ENCODE measurements at regions not wholly inside any gene's neighbourhood (a gene's known extent, or its start where the extent isn't known, plus 50 kb on each side); places are given as distances from the start of the nearest gene placed in this dataset.

DNA sequence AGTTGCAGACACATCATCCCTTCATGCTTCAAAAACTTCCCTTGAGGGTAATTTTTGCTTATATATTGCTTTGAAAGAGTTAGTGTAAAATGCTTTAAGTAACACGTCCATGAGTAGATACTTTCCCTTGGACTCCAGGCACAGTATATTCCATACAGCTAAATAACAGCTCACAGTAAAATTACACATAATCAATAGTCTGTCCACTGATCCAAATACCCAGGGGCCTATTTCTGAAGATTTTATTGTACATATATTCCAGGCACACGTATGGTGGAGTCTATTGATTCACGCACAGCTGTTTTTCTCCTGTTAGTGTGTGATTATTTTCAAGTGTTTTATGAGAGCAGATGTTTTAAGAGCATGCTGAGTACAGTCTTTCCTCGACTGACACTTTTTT, 223.7 kb upstream of the GRAMD2B start:
- no peak overlapping the region for H3K4me3 ChIP-seq (ENCODE audit: low read depth, low read length)
- in situ Hi-C loops (cut with HindIII; ENCODE audit: low sequenced_read_pairs): no loop called here
- DNase-seq (ENCODE audit: low read depth): no peak
- no peak for TF ChIP-seq CTCF (IDR thresholded peaks at IDR 0.05; ENCODE audit: low read depth, low read length, missing control alignments)

- no peak for DNase-seq (ENCODE audit: low read depth)
- TF ChIP-seq CTCF (IDR thresholded peaks at IDR 0.05; ENCODE audit: low read depth, low read length, missing control alignments): no peak
- H3K4me3 ChIP-seq (ENCODE audit: low read depth, low read length): no peak overlapping the region
- in situ Hi-C loops (cut with HindIII; ENCODE audit: low sequenced_read_pairs): no loop called here
Measured at GRCh38 chr5:126208691-126209090, 214.5 kb upstream of the GRAMD2B start.

GRCh38 chr5:126210955-126211354, 212.3 kb upstream of the GRAMD2B start:
- in situ Hi-C loops (cut with HindIII; ENCODE audit: low sequenced_read_pairs): no loop called here
- no peak for TF ChIP-seq CTCF (IDR thresholded peaks at IDR 0.05; ENCODE audit: low read depth, low read length, missing control alignments)

DNA sequence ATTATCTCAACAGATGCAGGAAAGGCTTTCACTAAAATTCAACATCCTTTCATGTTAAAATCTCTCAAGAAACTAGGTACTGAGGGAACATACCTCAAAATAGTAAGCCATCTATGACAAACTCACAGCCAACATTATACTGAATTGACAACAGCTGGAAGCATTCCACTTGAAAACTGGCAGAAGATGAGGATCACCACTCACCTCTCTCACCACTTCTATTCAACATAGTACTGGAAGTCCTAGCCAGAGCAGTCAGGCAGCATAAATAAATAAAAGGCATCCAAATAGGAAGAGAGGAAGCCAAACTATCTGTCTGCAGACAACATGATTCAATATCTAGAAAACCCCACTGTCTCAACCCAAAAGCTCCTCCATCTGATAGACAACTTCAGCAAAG, 203.6 kb upstream of the GRAMD2B start:
- no peak for TF ChIP-seq CTCF (IDR thresholded peaks at IDR 0.05; ENCODE audit: low read depth, low read length, missing control alignments)
- H3K4me3 ChIP-seq (ENCODE audit: low read depth, low read length): no peak overlapping the region
- DNase-seq (ENCODE audit: low read depth): no peak
- in situ Hi-C loops (cut with HindIII; ENCODE audit: low sequenced_read_pairs): no loop called here

More at GRCh38 chr5:126210955-126211354, 212.3 kb upstream of the GRAMD2B start:
- DNase-seq (ENCODE audit: low read depth): no peak
- H3K4me3 ChIP-seq (ENCODE audit: low read depth, low read length): no peak overlapping the region

DNA sequence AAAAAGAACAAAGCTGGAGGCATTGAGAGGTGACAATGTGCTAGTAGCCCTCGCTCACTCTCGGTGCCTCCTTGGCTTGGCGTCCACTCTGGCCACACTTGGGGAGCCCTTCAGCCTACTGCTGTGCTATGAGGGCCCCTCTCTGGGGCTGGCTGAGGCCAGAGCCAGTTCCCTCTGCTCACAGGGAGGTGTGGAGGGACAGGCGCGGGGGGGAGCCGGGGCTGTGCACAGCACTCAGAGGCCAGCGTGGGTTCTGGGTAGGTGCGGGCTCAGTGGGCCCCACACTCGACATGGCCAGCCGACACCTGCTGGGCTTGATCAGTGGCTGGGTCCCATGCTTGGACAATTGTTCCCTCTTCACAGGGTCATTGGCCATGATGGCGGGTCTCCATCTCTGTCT, 202.5 kb upstream of the GRAMD2B start:
- no peak overlapping the region for H3K4me3 ChIP-seq (ENCODE audit: low read depth, low read length)
- DNase-seq (ENCODE audit: low read depth): no peak
- in situ Hi-C loops (cut with HindIII; ENCODE audit: low sequenced_read_pairs): no loop called here
- TF ChIP-seq CTCF (IDR thresholded peaks at IDR 0.05; ENCODE audit: low read depth, low read length, missing control alignments): no peak

GRCh38 chr5:126228934-126229333, 194.3 kb upstream of the GRAMD2B start:
- H3K4me3 ChIP-seq (ENCODE audit: low read depth, low read length): no peak overlapping the region
- in situ Hi-C loops (cut with HindIII; ENCODE audit: low sequenced_read_pairs): no loop called here
- no peak for DNase-seq (ENCODE audit: low read depth)
- TF ChIP-seq CTCF (IDR thresholded peaks at IDR 0.05; ENCODE audit: low read depth, low read length, missing control alignments): no peak

DNA sequence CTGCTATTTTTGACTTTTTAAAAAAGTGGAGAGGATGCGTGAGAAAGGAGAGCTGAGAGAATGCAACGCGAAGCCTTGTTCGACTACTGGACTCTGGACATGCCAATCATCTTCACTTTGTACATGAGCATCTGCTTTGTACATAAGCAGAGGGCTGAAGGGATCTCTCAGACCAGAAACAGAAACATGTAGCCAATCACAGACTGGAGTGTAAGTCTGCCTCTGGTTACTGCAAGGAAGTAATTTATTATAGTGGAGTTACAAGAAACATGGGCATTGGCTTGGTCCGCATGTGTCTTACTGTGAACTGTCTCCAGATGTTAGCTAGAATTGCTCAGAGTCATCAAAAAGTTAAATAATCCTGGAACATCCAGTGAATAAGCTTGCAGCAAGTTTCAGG, 190.0 kb upstream of the GRAMD2B start:
- H3K4me3 ChIP-seq (ENCODE audit: low read depth, low read length): no peak overlapping the region
- no peak for DNase-seq (ENCODE audit: low read depth)
- no peak for TF ChIP-seq CTCF (IDR thresholded peaks at IDR 0.05; ENCODE audit: low read depth, low read length, missing control alignments)
- in situ Hi-C loops (cut with HindIII; ENCODE audit: low sequenced_read_pairs): no loop called here
